Forelimb muscle (tissue), 1 donor: ENCODE measurements at regions not wholly inside any gene's neighbourhood (a gene's known extent, or its start where the extent isn't known, plus 50 kb on each side); places are given as distances from the start of the nearest gene placed in this dataset.
"Not testable (repeated sequence)": the region's sequence is repeated elsewhere in the genome, so short reads cannot be mapped to it uniquely, and the experiment has no call there.

Source experiments
- DNase-seq: peaks from one replicate; pipeline ENCODE4 v3.0.0-alpha.2; 2013; ENCODE audit warnings: low read depth

DNA sequence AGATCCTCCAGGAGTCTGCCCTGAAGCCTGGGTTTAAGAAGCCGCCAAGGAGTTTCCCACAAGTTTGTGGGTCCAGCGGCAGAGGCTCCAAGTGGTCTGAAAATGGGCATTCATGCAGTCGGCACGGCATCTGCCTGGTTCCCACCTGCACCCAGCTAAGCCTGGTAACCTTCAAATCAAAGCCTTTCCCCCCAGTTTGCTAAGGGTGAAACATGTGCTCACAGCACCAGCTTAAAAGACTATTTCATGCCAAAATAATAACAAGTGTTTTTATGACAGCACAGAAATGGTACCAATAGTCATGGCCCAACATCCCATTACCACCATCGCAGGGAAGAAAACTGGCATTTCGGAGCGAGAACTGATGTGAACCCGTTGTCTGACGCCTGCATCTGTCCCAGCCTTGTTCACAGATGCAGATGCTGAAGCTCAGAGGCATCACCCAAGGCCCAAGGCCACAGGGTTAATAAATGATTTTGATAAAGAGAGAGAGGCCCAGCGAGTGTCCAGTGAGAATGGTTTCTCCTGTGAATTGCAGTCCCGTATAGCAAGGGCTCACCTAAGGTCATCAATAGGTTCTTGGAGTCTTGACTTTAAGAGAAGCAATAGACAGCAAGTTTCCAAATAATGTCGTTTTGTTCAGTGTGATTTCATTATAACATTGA, 188.0 kb upstream of the TPM1 start:
- no peak for DNase-seq

GRCh38 chr15:62855085-62855476, 187.5 kb upstream of the TPM1 start:
- DNase-seq = no peak

- no peak for DNase-seq
These were observed 185.9 kb upstream of the TPM1 start for GRCh38 chr15:62856466-62857246.

- no peak for DNase-seq
These were observed 185.1 kb upstream of the TPM1 start for GRCh38 chr15:62857411-62857853.

DNA sequence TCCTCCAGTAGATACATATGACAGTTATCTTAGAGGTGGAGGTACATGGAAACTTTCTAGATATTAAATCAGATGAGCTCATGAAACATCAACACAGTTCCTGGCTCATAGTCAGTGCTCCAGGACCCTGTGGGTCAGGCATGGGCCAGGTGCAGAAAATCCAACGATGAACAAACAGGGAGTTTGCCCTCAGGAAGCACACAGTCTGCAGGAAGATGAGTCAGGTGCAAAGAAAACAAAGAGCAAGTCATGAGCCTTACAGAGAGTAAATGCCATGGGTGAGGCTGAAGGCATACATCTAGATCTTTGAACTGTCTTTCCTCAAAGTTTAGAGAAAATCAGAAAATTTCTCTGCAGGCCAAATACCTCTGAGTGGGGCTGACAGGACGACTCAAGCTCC, 184.2 kb upstream of the TPM1 start:
- DNase-seq = no peak

DNA sequence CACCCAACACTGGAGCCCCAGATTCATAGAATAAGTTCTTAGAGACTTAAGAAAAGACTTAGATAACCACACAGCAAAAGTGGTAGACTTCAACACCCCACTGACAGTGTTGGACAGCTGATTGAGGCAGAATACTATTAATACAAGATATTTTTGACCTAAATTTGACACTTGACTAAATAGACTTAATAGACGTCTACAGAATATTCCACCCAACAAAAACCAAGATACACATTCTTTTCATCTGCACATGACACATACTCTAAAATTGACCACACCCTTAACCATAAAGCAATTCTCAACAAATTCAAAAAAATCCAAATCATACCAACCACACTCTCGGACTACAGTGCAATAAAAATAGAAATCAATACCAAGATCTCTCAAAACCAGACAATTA, 179.8 kb upstream of the TPM1 start:
- no peak for DNase-seq

GRCh38 chr15:62866366-62866765, 176.2 kb upstream of the TPM1 start:
- DNase-seq = no peak

GRCh38 chr15:62867844-62868243, 174.7 kb upstream of the TPM1 start:
- DNase-seq = no peak

GRCh38 chr15:62868507-62868906, 174.0 kb upstream of the TPM1 start:
- peak; percentile 67 for DNase-seq

DNA sequence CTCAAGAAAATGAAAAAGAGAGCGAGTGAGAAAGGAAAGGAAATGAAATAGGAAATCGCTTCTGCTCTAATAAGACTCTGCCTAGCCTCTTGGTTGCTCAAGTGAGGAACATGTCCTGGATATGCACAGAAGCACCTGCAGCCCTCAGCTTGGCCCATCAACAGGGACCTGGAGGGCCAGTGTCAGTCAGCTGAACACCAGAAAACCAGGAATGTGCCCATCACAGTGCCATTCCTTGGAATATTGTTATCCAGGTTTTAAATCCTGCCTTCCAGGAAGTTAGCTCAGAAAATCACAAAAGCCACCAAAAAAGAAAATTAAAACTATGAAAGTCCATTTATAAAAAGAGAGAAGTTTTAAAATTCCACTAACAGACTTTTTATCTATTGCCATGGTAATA, 173.4 kb upstream of the TPM1 start:
- no peak for DNase-seq

DNA sequence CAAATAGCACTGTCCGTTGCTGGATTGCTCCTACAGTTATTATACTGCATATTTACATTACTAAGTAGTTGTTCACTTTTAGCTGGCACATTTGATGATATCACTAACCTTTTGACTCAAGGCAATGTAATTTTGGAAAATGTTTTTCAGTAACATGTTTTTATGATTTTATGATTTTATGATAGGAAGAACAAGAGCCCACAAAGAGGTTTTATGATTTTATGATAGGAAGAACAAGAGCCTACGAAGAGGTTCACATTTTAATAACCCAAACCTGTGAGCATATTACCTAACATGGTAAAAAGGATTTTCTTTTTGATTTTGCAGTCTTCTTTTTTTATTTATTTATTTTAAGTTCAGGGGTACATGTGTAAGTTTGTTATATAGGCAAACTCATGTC, 172.3 kb upstream of the TPM1 start:
- no peak for DNase-seq

DNA sequence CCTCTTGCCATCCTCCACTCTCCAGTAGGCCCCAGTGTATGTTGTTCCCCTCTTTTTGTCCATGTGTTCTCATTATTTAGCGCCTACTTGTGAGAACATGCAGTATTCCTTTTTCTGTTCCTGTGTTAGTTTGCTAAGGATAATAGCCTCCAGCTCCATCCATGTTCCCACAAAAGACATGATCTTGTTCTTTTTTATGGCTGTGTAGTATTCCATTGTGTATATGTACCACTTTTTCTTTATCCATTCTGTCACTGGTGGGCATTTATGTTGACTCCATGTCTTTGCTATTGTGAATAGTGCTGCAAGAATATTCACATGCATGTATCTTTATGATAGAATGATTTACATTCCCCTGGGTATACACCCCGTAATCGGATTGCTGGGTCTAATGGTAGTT, 171.8 kb upstream of the TPM1 start:
- DNase-seq = not testable (repeated sequence)

GRCh38 chr15:62873203-62873602, 169.3 kb upstream of the TPM1 start:
- no peak for DNase-seq

DNA sequence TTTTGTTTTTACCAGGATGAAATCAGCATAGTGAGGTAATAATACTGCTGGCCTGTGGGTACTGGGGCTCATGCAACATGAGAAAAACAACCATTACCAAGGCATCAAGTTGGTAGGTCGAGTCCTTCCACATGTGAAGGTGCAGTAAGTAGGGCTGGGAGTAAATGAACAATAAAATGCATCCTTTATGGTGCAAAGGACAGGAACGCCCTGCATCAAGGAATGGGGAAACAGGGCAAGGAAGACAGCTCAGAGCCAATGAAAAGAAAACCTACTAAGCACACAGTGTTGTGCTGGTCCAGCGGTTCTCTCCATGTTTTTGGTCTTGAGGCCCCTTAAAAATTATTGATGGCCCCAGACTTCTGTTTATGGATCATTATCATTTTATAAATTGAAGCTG, 168.5 kb upstream of the TPM1 start:
- DNase-seq = no peak

- DNase-seq = no peak
These were observed 167.5 kb upstream of the TPM1 start for GRCh38 chr15:62874959-62875625.

GRCh38 chr15:62875626-62876021, 166.9 kb upstream of the TPM1 start:
- DNase-seq = no peak

- DNase-seq = no peak
These were observed 165.2 kb upstream of the TPM1 start for GRCh38 chr15:62877276-62877857.

DNA sequence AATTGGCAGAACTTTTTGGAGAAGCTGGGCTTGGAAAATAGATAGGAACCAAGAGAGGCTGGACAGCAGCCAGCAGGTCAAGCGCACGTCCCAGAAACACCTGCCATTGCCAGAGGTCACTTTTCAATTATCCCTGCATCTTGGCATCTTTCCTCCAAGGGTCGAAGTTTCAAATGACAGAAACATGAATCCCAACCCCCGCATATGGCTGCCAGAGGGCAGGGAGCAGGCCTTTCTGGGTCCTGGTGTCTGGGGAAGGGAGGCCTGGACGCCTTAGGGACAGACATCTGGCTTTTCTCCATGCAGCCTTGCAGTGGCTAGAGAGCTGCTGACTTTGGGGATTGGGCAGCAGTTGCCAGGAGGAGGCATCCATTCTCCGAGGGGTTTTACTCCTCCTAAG, 164.5 kb upstream of the TPM1 start:
- DNase-seq = no peak

GRCh38 chr15:62879770-62880169, 162.8 kb upstream of the TPM1 start:
- no peak for DNase-seq

- no peak for DNase-seq
These were observed 162.3 kb upstream of the TPM1 start for GRCh38 chr15:62880278-62880677.

DNA sequence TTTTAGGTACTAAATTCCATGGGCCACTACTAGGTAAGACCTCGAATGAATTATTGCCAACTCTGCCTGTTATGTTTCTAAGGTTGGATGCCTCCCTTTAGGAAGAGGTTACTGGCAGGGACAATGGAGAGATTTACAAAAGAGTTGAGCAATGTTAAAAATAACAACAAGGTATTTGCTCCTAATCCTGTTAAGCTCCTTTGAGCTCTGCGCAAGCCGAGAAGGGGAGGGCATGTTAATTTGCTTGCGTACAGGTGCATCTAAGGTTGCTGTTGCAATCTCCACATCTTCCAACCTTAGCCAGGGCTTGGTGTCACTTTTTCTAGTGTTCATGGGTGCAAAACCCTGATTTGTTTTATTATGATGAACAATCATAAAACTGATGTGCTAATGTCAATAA, 161.5 kb upstream of the TPM1 start:
- no peak for DNase-seq

GRCh38 chr15:62883938-62884479, 158.5 kb upstream of the TPM1 start:
- no peak for DNase-seq
